Sigmoid colon (tissue), 4 donors: ENCODE measurements at regions not wholly inside any gene's neighbourhood (a gene's known extent, or its start where the extent isn't known, plus 50 kb on each side); places are given as distances from the start of the nearest gene placed in this dataset.

Experiments used
- CTCF ChIP-seq, 4 experiments: fragments of 450-650 bp in 3 of 4; fragments of 200-600 bp in 1 of 4; IDR thresholded peaks; one replicate each; pipeline ENCODE4 v1.5.1; 2016 to 2019; ENCODE audit warnings: antibody characterized with exemption in 4 of 4, mild to moderate bottlenecking in 3 of 4, moderate library complexity in 2 of 4
- EP300 ChIP-seq, 4 donors: sonication (generic); formaldehyde crosslinking; IDR thresholded peaks; one replicate each; pipeline ENCODE4 v1.6.1; 2017; ENCODE audit warnings: antibody characterized with exemption in 4 of 4
- POLR2A ChIP-seq, 2 donors: fragments of 450-650 bp; IDR thresholded peaks; one replicate each; pipeline ENCODE4 v1.6.1; 2016; ENCODE audit warnings: antibody characterized with exemption in 2 of 2, mild to moderate bottlenecking in 2 of 2, moderate library complexity in 2 of 2
- POLR2AphosphoS5 ChIP-seq, 4 donors: sonication (generic); formaldehyde crosslinking; IDR thresholded peaks; one replicate each; pipeline ENCODE4 v1.6.1; 2017; ENCODE audit warnings: antibody characterized with exemption in 4 of 4

- no peak for TF ChIP-seq CTCF (IDR thresholded peaks at IDR 0.05)
- no peak for TF ChIP-seq EP300 (IDR thresholded peaks at IDR 0.05)
- TF ChIP-seq POLR2A (IDR thresholded peaks at IDR 0.05) = no peak
- no peak for TF ChIP-seq POLR2AphosphoS5 (IDR thresholded peaks at IDR 0.05)
Observed at GRCh38 chr13:97878431-97879375, 74.8 kb upstream of the IPO5 start.
